Epidermal melanocyte (primary cell): ENCODE measurements at regions not wholly inside any gene's neighbourhood (a gene's known extent, or its start where the extent isn't known, plus 50 kb on each side); places are given as distances from the start of the nearest gene placed in this dataset.

Experiments used
- DNase-seq: peaks from one replicate; pipeline ENCODE4 v3.0.0; 2011; ENCODE audit warnings: low spot score; ENCODE audit not compliant: insufficient read length

DNA sequence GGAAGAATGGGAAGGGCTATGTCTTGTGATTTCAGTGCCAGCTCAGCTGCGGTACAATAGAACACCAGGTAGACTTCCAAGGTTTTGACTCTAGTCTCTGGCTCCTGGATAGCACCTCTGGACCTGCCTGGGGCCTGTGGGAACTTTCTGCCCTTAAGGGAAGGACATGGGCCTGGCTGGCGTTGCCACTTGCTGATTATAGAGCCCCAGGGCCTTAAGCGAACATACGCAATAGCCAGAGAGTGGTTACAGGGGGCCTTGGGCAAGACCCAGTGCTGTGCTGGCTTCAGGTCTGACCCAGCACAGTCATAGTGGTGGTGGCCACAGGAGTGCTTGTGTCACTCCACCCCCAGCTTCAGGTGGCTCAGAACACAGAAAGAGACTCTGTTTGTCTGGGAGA, 131.1 kb upstream of the COL21A1 start:
- no peak for DNase-seq

DNA sequence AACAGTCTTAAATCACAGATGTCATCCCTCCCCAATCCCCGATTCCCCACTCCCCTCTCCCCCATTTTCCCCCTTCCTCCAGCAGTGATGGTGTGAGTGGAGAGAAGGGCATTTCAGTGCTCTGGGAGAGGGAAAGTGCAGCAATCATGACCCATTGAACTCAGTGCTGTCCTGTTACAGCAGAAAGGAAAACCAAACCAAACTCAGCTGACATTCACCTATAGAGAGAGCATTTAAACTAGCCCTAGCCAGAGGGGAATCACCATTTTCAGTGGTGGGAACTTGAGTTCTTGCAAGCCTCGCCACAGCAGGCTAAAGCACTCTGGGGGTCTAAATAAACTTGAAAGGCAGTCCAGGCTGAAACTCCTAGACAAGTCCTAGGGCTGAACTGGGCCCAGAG, 129.9 kb upstream of the COL21A1 start:
- no peak for DNase-seq

DNA sequence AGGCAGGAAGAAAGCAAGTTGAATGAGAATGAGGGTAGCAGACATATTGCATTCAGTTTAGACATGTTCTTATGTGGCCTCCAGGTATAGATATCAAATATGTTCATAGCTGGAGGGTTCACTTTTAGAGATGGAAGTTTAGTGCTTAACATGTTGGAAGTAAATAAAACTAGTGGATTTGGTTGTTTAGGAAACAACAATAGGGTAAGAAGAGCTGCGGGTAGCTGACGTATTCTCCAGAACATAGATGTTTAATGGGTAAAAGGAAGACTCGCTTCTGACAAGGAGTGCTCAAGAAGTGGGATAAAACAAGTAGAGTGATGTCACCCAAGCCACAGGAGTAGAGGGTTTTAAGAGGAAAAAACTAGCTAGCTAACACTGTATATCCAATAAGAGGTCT, 128.4 kb upstream of the COL21A1 start:
- no peak for DNase-seq

DNA sequence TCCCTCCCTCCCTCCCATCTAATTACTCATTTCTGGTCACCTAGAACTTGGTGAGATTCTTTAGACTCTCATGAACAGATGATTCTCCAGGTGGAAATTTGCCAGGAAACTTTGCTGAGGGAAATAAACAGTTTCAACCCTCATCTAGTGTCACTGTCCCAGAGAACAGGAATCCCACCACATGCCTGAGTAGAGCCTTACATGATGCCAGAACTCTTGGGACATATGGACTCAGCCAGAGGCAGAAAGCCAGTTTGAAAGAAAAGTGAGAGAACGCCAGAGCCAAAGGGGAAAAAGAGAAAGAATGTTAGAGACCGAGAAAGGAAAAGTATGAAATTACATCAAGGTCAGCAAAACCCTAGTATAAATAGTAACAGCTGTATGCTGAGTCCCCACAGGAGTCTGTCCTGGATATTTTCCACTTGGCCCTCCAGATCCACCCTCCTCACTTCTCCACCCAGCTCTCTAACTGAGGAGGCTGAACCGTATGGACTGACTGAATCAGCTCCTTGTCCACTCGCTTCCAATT, 127.5 kb upstream of the COL21A1 start:
- DNase-seq, result no peak

DNA sequence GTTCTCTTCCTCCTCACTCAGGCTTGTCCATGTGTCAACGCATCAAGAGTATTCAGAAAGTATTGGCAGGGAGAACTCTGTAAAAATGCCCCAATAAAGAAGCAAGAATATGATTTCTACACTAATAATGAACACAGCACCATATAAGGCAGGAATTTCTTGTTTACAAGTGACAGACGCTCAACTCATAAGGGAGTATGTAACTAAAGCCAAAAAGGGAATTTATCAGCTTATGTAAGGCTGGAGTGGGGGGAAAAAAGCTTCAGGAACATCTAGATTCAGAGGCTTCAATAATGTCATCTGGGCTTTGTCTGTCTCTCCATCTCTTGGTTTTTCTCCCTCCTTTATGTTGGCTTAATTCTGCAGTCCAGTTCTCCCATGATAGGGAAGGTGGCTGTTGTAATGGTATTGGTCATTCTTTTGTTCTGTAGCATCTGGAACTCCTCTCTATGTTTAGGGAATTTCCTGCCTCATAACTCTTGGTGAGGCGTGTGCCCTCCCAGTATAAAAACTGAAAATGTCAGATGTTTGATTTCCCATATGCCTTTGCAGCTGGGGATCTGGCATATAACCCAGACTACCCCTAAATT, 125.1 kb upstream of the COL21A1 start:
- no peak for DNase-seq

DNA sequence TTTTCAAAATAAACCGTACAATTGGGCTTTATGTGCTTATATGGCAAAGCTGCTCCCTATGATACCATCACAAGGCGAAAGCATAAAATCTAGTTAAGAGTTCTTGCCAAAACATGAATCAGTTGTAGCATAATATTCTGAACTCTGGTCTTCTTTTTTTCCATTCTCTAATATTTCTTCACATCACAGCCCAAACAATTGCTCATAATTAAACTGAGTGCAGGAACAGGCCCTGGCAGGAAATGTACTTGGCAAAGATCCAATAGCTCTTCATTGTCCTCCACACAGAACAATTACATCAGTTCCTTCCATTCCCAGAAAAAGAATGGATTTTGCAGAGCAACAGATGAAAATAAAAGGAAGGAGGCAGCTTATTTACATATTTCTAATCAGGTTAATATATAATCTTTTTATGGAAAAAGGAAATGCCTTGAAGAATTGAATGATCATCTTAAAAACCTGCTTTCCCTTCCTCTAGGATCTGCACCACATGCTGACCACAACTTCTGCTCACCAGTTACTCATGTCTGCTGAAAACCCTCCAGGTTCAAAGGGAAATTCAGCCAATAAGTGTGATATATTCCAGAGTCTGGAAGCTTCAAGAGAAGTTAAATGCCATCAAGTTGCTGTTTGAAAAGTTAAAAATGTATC, 123.3 kb upstream of the COL21A1 start:
- DNase-seq, result no peak

DNA sequence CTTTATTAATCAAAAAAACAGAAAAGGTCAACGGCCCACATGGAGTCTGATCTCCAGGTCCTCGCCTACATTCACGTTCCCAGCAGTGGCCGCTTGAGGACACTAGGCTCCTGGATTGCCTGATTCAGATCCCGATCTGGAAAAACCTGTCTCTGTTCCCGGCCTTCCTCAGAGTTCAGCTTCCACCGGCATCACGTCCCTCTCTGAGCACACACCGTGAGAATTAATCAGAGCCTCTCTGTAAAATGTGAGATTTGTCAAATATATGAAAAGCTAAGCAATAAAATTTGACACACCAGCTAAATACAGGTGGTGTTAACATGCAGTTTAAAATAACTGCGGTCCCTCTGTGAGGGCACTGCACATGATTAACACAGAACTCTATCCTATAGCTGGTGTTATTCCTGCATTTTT, 122.8 kb upstream of the COL21A1 start:
- no peak for DNase-seq

DNA sequence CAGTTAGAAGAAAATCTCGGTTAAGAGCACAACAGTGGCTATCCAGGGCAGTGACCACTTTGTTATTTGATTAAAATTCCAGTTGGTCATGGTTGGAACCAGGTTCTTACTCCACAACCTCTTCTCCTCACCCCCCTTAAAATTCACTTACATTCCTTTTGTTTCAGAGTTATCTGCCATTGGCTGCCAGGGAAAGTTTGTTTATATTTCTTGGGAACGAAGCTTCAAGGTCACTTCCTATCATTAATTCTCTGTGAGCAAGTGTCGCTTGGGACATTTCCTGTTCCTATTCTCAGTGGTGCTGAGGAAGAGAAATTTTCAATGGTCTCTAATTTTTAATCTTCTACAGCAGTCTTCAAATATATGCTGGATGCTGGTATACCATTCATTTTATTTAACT, 121.1 kb upstream of the COL21A1 start:
- no peak for DNase-seq

DNA sequence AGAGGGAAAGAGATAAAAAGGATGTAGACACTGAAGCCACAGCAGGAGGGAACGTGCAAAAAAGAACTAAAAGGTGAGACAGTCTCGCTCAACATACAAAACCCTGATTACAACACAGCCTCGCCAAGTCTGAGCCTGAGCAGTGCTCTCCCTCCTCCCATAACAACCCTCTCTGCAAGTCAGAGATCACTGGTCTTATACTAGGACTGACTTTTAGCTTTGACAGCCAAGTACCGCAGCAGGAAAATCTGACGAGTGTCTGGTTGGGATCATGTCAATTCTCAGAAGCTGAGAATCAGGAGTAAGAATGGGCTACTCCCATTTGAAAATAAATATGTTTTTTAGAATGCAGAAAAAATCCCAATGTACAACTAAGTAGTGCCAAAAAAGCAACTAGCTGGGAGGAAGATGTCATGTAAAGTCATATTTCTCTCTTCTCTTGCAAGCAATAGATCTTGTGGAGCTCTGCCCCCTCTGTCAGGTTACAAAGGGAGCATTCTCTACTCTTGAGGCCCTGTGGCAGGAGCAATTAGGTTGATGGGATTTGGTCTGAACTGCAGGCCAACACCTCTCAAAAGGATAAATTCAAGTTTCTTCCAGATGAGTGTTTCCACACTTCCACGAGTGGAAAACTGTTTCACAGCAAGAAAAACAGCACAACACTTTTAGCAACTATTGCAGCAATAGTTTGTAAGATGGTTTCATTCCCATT, 118.9 kb upstream of the COL21A1 start:
- DNase-seq, result no peak

DNA sequence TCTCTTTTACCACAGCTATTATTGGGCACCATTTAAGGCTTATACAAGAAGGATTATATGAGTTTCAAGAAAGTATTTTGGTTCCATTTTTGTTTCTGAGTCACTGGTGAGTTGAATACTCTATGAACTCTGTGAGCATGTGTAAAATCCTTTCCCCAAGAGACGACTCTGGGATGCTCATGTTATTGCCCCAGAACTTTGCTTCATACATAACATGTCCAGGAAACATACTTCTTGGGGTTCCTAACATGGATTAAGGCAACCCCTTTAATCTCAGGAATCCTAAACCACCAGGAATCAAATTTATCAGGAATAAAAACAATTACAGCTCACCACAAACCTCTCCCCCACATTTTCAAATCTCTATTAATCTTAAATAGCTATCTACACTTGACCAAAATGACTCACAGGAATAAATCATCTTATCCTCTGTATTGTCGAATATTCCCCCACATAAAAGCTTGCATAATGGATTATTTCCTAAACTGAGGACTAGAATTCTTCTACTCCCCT, 117.5 kb upstream of the COL21A1 start:
- DNase-seq, result no peak

DNA sequence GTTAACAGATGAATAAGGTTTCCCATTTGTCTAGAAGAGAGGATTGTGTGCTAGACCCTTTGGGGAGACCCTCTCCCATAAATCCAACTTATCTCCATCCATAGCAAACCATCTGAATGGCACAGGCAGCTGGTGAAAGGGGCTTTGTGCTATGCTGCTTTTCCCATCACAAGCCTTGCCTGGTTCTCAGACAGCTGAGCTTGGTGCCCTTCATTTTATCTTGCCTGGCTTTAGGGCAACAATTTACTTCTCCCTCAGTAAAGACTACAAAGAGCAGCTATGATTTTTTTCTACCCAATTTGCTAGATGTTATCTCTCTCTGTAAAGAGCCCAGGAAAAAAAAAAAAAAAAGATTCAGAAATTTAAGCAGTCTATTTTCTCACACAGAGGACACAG, 117.0 kb upstream of the COL21A1 start:
- no peak for DNase-seq

DNA sequence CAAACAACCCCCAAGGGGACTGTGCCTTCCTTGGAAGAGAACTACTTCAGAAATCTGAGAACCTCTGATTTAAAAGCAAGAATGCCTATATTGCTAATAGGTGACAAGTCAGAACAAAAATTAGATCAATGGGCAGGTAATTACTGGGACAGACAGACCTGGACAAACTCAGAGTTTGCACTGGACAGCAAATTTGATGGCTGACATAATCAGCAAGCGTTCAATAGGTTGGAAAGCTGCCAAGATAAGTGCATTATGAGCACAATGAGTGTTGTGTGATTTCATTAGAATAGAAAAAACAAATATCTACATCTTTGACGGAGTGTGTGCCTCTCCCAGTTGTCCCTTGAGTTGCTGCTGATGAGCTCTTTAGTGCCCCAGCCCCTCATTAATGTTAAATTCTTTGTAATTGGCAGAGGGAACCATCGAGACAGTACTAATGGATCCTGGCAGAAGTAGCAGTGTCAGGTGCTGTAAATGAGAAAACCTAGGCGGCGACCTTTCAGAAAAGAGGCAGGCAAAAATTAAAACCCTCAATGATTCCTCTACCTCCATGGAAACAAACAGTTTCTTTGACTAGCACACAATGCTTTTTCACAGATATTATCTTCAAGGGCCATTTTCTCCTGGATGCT, 116.5 kb upstream of the COL21A1 start:
- no peak for DNase-seq

DNA sequence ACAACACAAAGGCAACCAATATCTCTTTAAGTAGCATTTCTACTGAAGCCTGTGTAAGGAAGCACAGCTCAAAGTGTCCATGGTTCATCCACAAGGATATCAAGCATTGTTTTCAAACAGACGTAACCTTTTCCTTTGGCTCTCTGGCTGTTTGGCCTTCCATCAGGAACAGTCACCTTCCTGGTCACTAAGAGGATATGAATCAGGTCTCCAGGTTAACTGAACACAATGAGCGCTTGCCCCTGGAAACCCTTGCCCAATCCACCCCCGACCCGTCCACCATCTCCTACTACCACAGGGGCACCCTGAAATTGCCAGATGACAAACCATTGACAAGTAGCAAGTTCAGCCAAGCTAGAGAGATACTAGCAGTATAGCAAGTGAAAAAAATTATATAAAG, 114.4 kb upstream of the COL21A1 start:
- no peak for DNase-seq

DNA sequence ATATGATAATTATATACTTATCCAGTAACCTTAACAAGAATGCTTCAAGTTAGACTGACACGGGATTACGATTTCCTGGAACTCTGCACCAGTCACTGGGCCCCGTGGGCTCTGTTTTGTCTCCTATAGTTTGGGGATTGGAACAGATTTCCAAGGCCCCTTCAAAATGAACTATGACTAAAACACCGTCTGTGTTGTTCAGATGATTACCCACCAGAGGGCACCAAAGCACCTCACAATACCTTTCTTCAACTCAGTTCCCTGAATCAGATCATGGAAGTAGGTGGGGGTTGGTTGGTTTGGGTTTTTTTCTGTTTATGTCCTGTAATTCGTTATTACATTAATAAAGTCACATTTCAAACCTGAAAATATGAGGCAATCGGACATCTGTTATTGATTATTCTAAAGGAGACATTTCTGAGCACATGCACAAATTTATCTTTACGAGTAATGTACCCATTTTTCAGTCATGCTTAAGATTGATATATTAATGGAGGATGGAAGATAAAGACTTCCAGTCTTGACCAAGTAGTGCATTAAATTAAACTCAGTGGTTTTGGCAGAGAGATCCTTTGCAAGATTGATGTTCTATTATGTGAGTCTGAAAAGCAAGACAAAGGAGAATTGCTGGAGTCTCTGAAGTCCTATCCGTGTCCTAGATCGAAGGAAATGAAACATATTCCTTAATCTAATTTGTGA, 112.0 kb upstream of the COL21A1 start:
- peak; percentile 46 for DNase-seq

DNA sequence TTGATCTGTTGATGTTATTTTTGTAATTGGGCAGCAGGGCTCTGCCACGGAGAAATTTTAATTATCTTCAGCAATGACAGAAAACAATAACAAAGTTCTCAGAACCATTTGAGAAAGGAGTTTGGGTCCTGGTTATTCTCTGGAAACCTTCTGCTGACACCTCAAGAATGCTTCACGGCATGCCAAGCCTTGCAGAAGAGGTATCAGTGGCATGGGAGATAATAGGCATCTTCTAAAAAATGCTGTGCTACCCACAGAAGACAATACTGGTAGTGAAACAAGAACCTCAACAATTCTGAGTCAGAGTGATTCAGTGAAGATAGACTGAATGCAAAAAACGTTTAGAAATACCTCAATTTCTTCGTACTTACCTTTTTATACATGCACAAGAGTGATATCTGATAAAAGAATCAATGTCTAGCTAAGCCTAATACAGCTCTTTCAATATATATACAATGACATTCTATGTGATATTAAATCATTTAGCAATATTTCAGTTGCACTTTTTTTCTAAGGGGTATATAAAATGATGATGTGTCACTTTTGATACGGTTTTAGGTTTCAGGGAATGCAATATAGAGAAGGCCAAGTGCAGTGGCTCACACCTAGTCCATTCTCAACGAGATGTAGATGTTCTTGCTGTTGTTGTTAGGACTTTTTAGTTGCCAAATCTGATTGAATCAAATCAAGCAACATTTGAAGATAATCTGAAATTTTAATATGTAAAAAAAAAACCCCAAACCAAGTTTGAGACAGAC, 110.4 kb upstream of the COL21A1 start:
- DNase-seq, result no peak

DNA sequence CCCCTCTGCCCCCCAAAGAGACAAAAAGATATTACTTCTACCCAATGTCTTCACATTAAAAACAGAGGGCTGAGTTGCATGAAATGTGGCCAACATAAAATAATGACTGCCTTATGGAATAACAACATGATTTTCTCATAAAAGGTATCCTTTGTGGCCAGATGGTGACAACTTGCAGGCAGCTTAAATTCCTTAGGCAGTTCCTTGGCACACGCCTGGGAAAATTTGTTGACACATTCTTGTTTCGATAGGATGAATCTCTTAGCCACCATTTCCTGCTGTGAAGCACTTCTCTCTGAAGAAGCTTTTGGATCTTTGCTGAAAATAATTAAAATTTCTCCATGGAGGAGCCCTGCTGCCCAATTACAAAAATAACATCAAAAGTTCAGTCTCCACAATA, 109.0 kb upstream of the COL21A1 start:
- no peak for DNase-seq

DNA sequence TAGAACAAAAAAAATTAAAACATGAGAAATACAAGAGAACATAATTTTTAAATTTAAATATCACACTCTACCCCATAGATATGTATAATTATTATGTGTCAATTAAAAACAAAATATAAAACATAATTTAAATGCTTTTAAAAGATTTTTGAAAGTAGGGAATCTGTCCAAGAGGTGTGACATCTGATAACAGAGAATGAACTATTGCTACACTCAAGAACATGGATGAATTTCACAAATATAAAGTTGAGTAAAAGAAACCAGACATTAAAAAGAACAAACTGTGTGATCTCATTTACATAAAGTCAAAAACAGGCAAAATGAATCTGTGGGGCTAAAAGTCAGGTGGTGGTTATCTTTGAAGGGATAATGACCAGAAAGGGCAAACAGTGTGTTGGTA, 106.5 kb upstream of the COL21A1 start:
- DNase-seq, result no peak

DNA sequence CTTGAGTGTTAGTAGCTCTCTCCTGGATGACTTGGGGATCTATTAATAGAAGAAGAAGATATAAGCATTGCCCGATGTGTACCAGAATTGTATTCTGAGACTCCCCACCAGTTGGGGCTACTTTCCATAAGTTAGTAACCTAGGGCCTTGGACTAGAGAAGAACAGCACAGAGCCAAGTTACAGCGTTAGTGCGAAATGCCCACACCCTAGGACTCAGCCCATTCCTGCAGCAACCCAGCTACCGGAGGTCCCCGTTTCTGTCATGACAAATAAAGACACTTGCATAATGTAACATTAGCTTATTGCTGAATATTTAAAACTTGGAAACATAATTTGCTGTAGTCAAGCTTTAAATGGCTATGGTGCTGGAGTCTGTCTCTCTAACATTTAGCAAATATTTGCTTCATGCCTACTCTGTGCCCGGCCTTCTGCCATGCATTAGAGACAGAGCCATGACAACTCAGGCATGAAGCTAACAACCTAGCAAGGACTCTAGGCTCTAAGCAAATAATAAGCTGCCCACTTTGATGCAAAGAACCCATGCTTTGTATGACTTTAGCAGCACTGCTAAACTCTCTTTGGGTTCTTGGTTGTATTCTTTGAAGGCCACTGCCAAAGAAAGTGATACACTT, 103.4 kb upstream of the COL21A1 start:
- DNase-seq, result no peak

DNA sequence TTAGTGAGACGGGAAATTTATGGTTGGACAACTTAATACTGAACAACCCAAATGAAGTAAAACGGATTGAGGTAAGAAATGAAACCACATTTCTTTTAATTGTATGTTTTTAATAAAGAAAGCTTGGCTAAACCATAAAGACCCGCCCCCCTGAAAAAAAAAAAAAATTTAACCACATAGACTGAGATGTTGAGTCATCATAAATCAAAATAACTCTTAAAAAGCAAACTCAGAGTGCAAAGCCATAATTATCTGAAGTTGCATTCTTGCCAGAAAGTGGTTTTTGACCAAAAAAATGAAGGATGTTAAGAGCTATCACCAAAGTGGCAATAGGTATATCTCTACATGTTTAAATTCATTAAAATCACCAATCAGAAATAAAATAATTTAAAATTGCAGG, 101.8 kb upstream of the COL21A1 start:
- DNase-seq, result no peak

DNA sequence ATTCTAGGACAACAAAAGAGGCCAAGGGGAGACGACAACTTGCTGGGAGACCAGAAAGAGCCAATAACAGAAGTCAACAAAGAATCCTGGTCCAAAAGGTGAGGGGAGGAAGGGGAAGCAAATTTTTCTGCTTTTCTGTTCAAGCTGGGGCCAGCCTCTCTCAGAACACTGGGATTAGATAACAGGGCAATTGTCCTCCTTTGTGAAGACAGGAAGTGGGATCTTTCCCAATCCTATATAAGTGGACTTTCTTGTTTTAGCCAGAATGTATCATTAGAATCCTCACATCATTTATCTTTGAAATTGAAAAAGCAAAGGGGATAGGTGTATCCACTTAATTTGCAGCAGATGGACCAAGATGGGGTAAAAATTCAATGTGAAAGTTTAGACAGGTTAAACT, 101.2 kb upstream of the COL21A1 start:
- no peak for DNase-seq
